ENCODE measurements at regions not wholly inside any gene's neighbourhood (a gene's known extent, or its start where the extent isn't known, plus 50 kb on each side); places are given as distances from the start of the nearest gene placed in this dataset.

- Histone ChIP-seq H3K9me3 (ENCODE audit: low read depth, low read length) (no peaks in the 10 kb centered on the region), H3K4me3 (ENCODE audit: insufficient read depth, low read length) (no peak overlapping the region), H2AFZ (ENCODE audit: low read length) (no peak overlapping the region), H4K20me1 (ENCODE audit: insufficient read depth, low read length) (no peaks in the 10 kb centered on the region), H3K4me1 (ENCODE audit: insufficient read depth, low read length) (no peaks in the 10 kb centered on the region), H3K36me3 (ENCODE audit: insufficient read depth, low read length) (no peaks in the 10 kb centered on the region), H3K4me2 (ENCODE audit: insufficient read depth, low read length) (no peak overlapping the region), H3K79me2 (ENCODE audit: insufficient read depth, low read length) (no peaks in the 10 kb centered on the region), H3K27me3 (ENCODE audit: insufficient read depth, low read length) (no peaks in the 10 kb centered on the region), H3K27ac (ENCODE audit: low read depth, low read length) (no peak overlapping the region)
- DNase-seq (ENCODE audit: insufficient read length, low spot score, missing footprints): no peak
- TF ChIP-seq CTCF (IDR thresholded peaks at IDR 0.05; ENCODE audit: extremely low read depth, low read depth, low read length): no peak
Observed at GRCh38 chr12:92518071-92518470, 184.7 kb upstream of the PLEKHG7 start.

- H3K9me3 ChIP-seq (ENCODE audit: low read depth, low read length): no peaks in the 10 kb centered on the region
- no peak for DNase-seq (ENCODE audit: insufficient read length, low spot score, missing footprints)
Observed at GRCh38 chr12:92516277-92516600, 186.6 kb upstream of the PLEKHG7 start.

GRCh38 chr12:92513231-92513730 lies 189.5 kb upstream of the PLEKHG7 start:
- no peaks in the 10 kb centered on the region for H3K9me3 ChIP-seq (ENCODE audit: low read depth, low read length)
- H4K20me1 ChIP-seq (ENCODE audit: insufficient read depth, low read length): no peaks in the 10 kb centered on the region
- no peaks in the 10 kb centered on the region for H3K79me2 ChIP-seq (ENCODE audit: insufficient read depth, low read length)
- H3K27ac ChIP-seq (ENCODE audit: low read depth, low read length): no peak overlapping the region
- H3K4me2 ChIP-seq (ENCODE audit: insufficient read depth, low read length): no peak overlapping the region
- no peaks in the 10 kb centered on the region for H3K4me1 ChIP-seq (ENCODE audit: insufficient read depth, low read length)
- no peak overlapping the region for H2AFZ ChIP-seq (ENCODE audit: low read length)
- H3K36me3 ChIP-seq (ENCODE audit: insufficient read depth, low read length): no peaks in the 10 kb centered on the region
- H3K4me3 ChIP-seq (ENCODE audit: insufficient read depth, low read length): no peak overlapping the region
- no peaks in the 10 kb centered on the region for H3K27me3 ChIP-seq (ENCODE audit: insufficient read depth, low read length)
- no peak for DNase-seq (ENCODE audit: insufficient read length, low spot score, missing footprints)
- no peak for TF ChIP-seq CTCF (IDR thresholded peaks at IDR 0.05; ENCODE audit: extremely low read depth, low read depth, low read length)

More at GRCh38 chr12:92516277-92516600, 186.6 kb upstream of the PLEKHG7 start:
- no peaks in the 10 kb centered on the region for H3K79me2 ChIP-seq (ENCODE audit: insufficient read depth, low read length)
- H3K36me3 ChIP-seq (ENCODE audit: insufficient read depth, low read length): no peaks in the 10 kb centered on the region
- H3K4me3 ChIP-seq (ENCODE audit: insufficient read depth, low read length): no peak overlapping the region
- H3K27ac ChIP-seq (ENCODE audit: low read depth, low read length): no peak overlapping the region
- H4K20me1 ChIP-seq (ENCODE audit: insufficient read depth, low read length): no peaks in the 10 kb centered on the region
- no peaks in the 10 kb centered on the region for H3K4me1 ChIP-seq (ENCODE audit: insufficient read depth, low read length)
- no peaks in the 10 kb centered on the region for H3K27me3 ChIP-seq (ENCODE audit: insufficient read depth, low read length)
- no peak overlapping the region for H3K4me2 ChIP-seq (ENCODE audit: insufficient read depth, low read length)
- H2AFZ ChIP-seq (ENCODE audit: low read length): no peak overlapping the region
- no peak for TF ChIP-seq CTCF (IDR thresholded peaks at IDR 0.05; ENCODE audit: extremely low read depth, low read depth, low read length)

- Histone ChIP-seq H3K4me2 (ENCODE audit: insufficient read depth, low read length) (no peak overlapping the region), H3K4me3 (ENCODE audit: insufficient read depth, low read length) (no peak overlapping the region), H3K27ac (ENCODE audit: low read depth, low read length) (no peak overlapping the region), H4K20me1 (ENCODE audit: insufficient read depth, low read length) (no peaks in the 10 kb centered on the region), H3K79me2 (ENCODE audit: insufficient read depth, low read length) (no peaks in the 10 kb centered on the region), H3K9me3 (ENCODE audit: low read depth, low read length) (no peaks in the 10 kb centered on the region), H3K27me3 (ENCODE audit: insufficient read depth, low read length) (no peaks in the 10 kb centered on the region), H3K4me1 (ENCODE audit: insufficient read depth, low read length) (no peaks in the 10 kb centered on the region), H3K36me3 (ENCODE audit: insufficient read depth, low read length) (no peaks in the 10 kb centered on the region), H2AFZ (ENCODE audit: low read length) (no peak overlapping the region)
- TF ChIP-seq CTCF (IDR thresholded peaks at IDR 0.05; ENCODE audit: extremely low read depth, low read depth, low read length): no peak
- no peak for DNase-seq (ENCODE audit: insufficient read length, low spot score, missing footprints)
Observed at GRCh38 chr12:92511786-92512185, 191.0 kb upstream of the PLEKHG7 start.

Measured in osteoblast (primary cell).